OCI-LY1 (cell line): ENCODE measurements at regions not wholly inside any gene's neighbourhood (a gene's known extent, or its start where the extent isn't known, plus 50 kb on each side); places are given as distances from the start of the nearest gene placed in this dataset.

Experiments used
- H2AFZ ChIP-seq: fragments of 200-600 bp; sonication (generic), shearing (Covaris generic); 2 replicates; pipeline ENCODE4 v1.6.0; 2014; ENCODE audit warnings: antibody characterized with exemption, mild to moderate bottlenecking, low read length
- H3F3A ChIP-seq: fragments of 200-600 bp; sonication (generic), shearing (Covaris generic); 2 replicates; pipeline ENCODE4 v1.6.0; 2014; ENCODE audit warnings: mild to moderate bottlenecking, antibody characterized with exemption, low read length, moderate library complexity; ENCODE audit not compliant: insufficient read depth
- H3K27ac ChIP-seq: fragments of 200-600 bp; sonication (generic); 2 replicates; pipeline ENCODE4 v1.5.1; 2014; ENCODE audit warnings: low read length, mixed run types, mild to moderate bottlenecking, low read depth; ENCODE audit not compliant: poor library complexity, severe bottlenecking
- H3K27me3 ChIP-seq: fragments of 200-600 bp; sonication (generic); 2 replicates; pipeline ENCODE4 v1.6.0; 2014; ENCODE audit warnings: antibody characterized with exemption, mild to moderate bottlenecking, low read length, moderate library complexity; ENCODE audit not compliant: insufficient read depth
- H3K36me3 ChIP-seq: fragments of 200-600 bp; sonication (generic); 2 replicates; pipeline ENCODE4 v1.6.1; 2014; ENCODE audit warnings: mild to moderate bottlenecking, antibody characterized with exemption, low read length, moderate library complexity, mixed read lengths; ENCODE audit not compliant: insufficient read depth
- H3K4me1 ChIP-seq: fragments of 200-600 bp; sonication (generic); 2 replicates; pipeline ENCODE4 v1.5.1; 2014; ENCODE audit warnings: mild to moderate bottlenecking, low read length, moderate library complexity; ENCODE audit not compliant: insufficient read depth, severe bottlenecking
- H3K4me2 ChIP-seq: fragments of 200-600 bp; sonication (generic), shearing (Covaris generic); 2 replicates; pipeline ENCODE4 v1.6.1; 2014; ENCODE audit warnings: low read length
- H3K4me3 ChIP-seq: fragments of 200-600 bp; sonication (generic); 2 replicates; pipeline ENCODE4 v1.5.1; 2014; ENCODE audit warnings: low read length, low read depth, mild to moderate bottlenecking, mixed read lengths; ENCODE audit not compliant: poor library complexity, severe bottlenecking
- H3K79me2 ChIP-seq: fragments of 200-600 bp; shearing (Covaris generic); 2 replicates; pipeline ENCODE4 v1.6.1; 2016; ENCODE audit warnings: mixed run types, low read length, mixed read lengths; ENCODE audit not compliant: insufficient read depth
- H3K9ac ChIP-seq: fragments of 200-600 bp; sonication (generic), shearing (Covaris generic); 2 replicates; pipeline ENCODE4 v1.6.1; 2014; ENCODE audit warnings: mild to moderate bottlenecking, low read length, mixed read lengths
- H3K9me2 ChIP-seq: fragments of 200-600 bp; sonication (generic), shearing (Covaris generic); 2 replicates; pipeline ENCODE4 v1.6.1; 2014; ENCODE audit warnings: low read depth, mild to moderate bottlenecking, low read length, mixed read lengths
- H3K9me3 ChIP-seq: fragments of 200-600 bp; shearing (Covaris generic); 2 replicates; pipeline ENCODE4 v1.6.1; 2014; ENCODE audit warnings: low read length, mixed read lengths
- H4K20me1 ChIP-seq: fragments of 200-600 bp; sonication (generic), shearing (Covaris generic); 2 replicates; pipeline ENCODE4 v1.6.0; 2016; ENCODE audit warnings: mild to moderate bottlenecking, low read length; ENCODE audit not compliant: insufficient read depth
- EZH2 ChIP-seq: fragments of 200-600 bp; sonication (generic), shearing (Covaris generic); IDR thresholded peaks from 2 replicates; pipeline ENCODE4 v1.8.0; 2017; ENCODE audit warnings: borderline replicate concordance, mixed run types, mild to moderate bottlenecking, antibody characterized with exemption, low read length, moderate library complexity, mixed read lengths
- TF ChIP-seq, protein P1 (sequence below): fragments of 200-600 bp; sonication (generic), shearing (Covaris generic); IDR thresholded peaks from 2 replicates; pipeline ENCODE4 v1.5.1; 2017; ENCODE audit warnings: mild to moderate bottlenecking, antibody characterized with exemption, low read length, moderate library complexity, mixed read lengths

DNA sequence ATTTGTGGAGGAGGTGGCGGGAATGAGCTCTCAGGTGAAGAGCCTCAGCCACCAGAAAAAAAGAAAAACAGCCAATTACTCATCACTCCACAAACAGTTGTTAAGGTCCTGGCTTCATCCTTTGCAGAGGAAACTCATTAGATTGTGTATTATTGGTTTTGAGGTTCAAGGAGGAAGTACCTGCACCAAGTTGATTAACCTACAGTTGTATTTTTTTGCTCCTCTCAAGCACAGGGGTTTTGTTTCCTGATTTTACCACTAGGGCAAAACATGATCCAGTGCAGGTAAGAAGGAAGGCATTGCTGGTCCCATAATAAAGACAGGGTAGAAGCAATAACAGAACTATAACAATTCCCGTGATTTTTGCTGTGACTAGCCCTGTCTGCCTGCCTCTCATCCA lies 84.0 kb upstream of the QRFPR start:
- Histone ChIP-seq H3K4me2 (no peak overlapping the region), H3F3A (no peaks in the 10 kb centered on the region), H3K79me2 (no peaks in the 10 kb centered on the region), H3K4me1 (no peaks in the 10 kb centered on the region), H3K27ac (no peak overlapping the region), H2AFZ (no peak overlapping the region), H4K20me1 (no peaks in the 10 kb centered on the region), H3K4me3 (no peak overlapping the region), H3K36me3 (no peaks in the 10 kb centered on the region), H3K9ac (no peak overlapping the region), H3K27me3 (no peaks in the 10 kb centered on the region), H3K9me2 (no peaks in the 10 kb centered on the region), H3K9me3 (no peaks in the 10 kb centered on the region)
- TF ChIP-seq EZH2, result no peak
- TF ChIP-seq, protein P1, sequence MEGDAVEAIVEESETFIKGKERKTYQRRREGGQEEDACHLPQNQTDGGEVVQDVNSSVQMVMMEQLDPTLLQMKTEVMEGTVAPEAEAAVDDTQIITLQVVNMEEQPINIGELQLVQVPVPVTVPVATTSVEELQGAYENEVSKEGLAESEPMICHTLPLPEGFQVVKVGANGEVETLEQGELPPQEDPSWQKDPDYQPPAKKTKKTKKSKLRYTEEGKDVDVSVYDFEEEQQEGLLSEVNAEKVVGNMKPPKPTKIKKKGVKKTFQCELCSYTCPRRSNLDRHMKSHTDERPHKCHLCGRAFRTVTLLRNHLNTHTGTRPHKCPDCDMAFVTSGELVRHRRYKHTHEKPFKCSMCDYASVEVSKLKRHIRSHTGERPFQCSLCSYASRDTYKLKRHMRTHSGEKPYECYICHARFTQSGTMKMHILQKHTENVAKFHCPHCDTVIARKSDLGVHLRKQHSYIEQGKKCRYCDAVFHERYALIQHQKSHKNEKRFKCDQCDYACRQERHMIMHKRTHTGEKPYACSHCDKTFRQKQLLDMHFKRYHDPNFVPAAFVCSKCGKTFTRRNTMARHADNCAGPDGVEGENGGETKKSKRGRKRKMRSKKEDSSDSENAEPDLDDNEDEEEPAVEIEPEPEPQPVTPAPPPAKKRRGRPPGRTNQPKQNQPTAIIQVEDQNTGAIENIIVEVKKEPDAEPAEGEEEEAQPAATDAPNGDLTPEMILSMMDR, result no peak

DNA sequence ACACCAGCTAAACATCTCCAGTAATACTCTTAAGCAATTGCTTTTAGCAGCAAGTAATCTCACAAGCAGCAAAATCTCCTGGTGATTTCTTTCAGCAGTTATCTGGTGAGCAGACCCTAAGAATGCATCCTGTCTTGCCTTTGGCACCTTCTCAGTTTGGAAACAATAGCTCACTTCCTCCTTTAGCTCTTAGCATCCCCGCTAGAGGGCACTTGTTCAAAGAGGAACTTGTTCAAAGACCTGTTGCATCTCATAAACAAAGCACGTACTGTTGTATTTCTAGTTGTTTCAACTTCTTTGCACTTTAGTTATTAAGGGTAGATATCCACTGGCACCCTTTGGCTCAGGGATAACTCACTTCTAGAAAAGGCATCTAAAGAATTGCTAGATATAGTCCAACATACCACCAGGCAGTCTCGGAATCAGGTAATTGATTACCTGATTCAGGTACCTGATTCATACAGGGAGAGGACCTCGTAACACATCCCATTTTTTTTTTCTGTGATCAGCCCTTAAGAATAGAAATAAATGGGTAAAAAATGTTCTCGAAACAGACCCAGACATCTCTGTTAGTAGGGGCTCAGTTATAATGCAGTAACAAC lies 81.9 kb upstream of the QRFPR start:
- Histone ChIP-seq H3K27me3 (no peaks in the 10 kb centered on the region), H3K36me3 (no peaks in the 10 kb centered on the region), H3K9ac (no peak overlapping the region), H3K9me2 (no peaks in the 10 kb centered on the region), H2AFZ (no peak overlapping the region), H3K4me3 (no peak overlapping the region), H3K27ac (no peak overlapping the region), H3F3A (no peaks in the 10 kb centered on the region), H3K9me3 (no peaks in the 10 kb centered on the region), H3K4me2 (no peak overlapping the region; the same call in 1 of the 2 replicates), H4K20me1 (no peaks in the 10 kb centered on the region), H3K79me2 (no peaks in the 10 kb centered on the region), H3K4me1 (no peaks in the 10 kb centered on the region)
- TF ChIP-seq, protein P1, result peak; percentile 77
- TF ChIP-seq EZH2, result no peak

DNA sequence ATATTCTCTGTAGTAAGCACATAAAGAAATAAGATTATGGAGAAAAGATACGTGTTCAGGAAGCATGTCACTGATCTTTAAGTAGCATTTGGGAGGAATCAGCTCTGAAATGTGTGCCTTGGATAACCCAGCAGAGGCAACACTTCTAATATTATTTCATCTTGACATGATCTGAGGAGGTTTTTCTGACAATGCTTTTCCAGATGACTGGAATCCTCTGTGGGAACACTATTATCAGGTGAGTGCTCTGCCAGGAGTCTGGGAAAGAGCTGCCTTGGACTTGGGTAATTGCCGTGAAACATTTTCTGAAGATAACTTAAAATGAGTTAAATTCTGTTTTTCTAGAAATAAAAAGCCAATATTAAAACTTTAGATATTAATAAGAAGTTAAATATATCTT lies 78.2 kb upstream of the QRFPR start:
- no peaks in the 10 kb centered on the region for H3K9me3 ChIP-seq
- no peaks in the 10 kb centered on the region for H3K27me3 ChIP-seq
- no peaks in the 10 kb centered on the region for H3F3A ChIP-seq
- no peak overlapping the region for H3K9ac ChIP-seq
- H3K4me2 ChIP-seq, result no peak overlapping the region
- no peaks in the 10 kb centered on the region for H3K9me2 ChIP-seq
- H3K27ac ChIP-seq, result no peak overlapping the region
- H2AFZ ChIP-seq, result no peak overlapping the region
- no peaks in the 10 kb centered on the region for H3K79me2 ChIP-seq
- H4K20me1 ChIP-seq, result no peaks in the 10 kb centered on the region
- H3K36me3 ChIP-seq, result no peaks in the 10 kb centered on the region
- TF ChIP-seq, protein P1, result no peak
- no peak for TF ChIP-seq EZH2
- no peaks in the 10 kb centered on the region for H3K4me1 ChIP-seq
- no peak overlapping the region for H3K4me3 ChIP-seq
